Cardiac fibroblast (primary cell): ENCODE measurements at regions not wholly inside any gene's neighbourhood (a gene's known extent, or its start where the extent isn't known, plus 50 kb on each side); places are given as distances from the start of the nearest gene placed in this dataset.

ENCODE experiments used
- DNase-seq, 2 donors: peaks; one replicate each; pipeline versions ENCODE4 v3.0.0 to v3.0.0-alpha.2; 2010; ENCODE audit warnings: low read depth in 2 of 2
- H3K4me3 ChIP-seq, 2 donors: replicated peaks in 1 of 2; 1 replicate in 1 of 2; 2 replicates in 1 of 2; pipeline ENCODE4 v1.5.1; 2011; ENCODE audit warnings: low read depth in 2 of 2, low read length in 2 of 2, mild to moderate bottlenecking in 2 of 2, moderate library complexity in 1 of 2
- CTCF ChIP-seq: IDR thresholded peaks from one replicate; pipeline ENCODE4 v1.5.1; 2011; ENCODE audit warnings: low read depth, mild to moderate bottlenecking, low read length, inconsistent platforms

GRCh38 chr1:221012120-221012519 lies 132.9 kb downstream of the HLX start:
- DNase-seq, result no peak
- no peak overlapping the region for H3K4me3 ChIP-seq
- no peak for TF ChIP-seq CTCF

GRCh38 chr1:221013691-221014660 lies 134.7 kb downstream of the HLX start:
- no peak overlapping the region for H3K4me3 ChIP-seq
- no peak for DNase-seq
- no peak for TF ChIP-seq CTCF

- H3K4me3 ChIP-seq, result no peak overlapping the region
- no peak for TF ChIP-seq CTCF
- no peak for DNase-seq
Observed at GRCh38 chr1:221015159-221015790, 136.0 kb downstream of the HLX start.

- no peak overlapping the region for H3K4me3 ChIP-seq
- TF ChIP-seq CTCF, result no peak
- DNase-seq, result no peak
Observed at GRCh38 chr1:221016751-221017150, 137.5 kb downstream of the HLX start.

- no peak for DNase-seq
- H3K4me3 ChIP-seq, result no peak overlapping the region
- TF ChIP-seq CTCF, result no peak
Observed at GRCh38 chr1:221018414-221018813, 139.2 kb downstream of the HLX start.

- H3K4me3 ChIP-seq, result no peak overlapping the region
- no peak for DNase-seq
- TF ChIP-seq CTCF, result no peak
Observed at GRCh38 chr1:221022331-221022730, 143.1 kb downstream of the HLX start.
